ENCODE measurements at regions not wholly inside any gene's neighbourhood (a gene's known extent, or its start where the extent isn't known, plus 50 kb on each side); places are given as distances from the start of the nearest gene placed in this dataset.
"Not testable (repeated sequence)": the region's sequence is repeated elsewhere in the genome, so short reads cannot be mapped to it uniquely, and the experiment has no call there.

- no peak for DNase-seq (ENCODE audit: low read depth)
- no peak overlapping the region for H3K4me3 ChIP-seq (ENCODE audit: control insufficient read depth, low read depth, low read length)
- TF ChIP-seq CTCF (conservative IDR thresholded peaks at IDR 0.05; ENCODE audit: control insufficient read depth, insufficient read depth, low read depth, low read length): no peak
Observed at GRCh38 chr1:70737125-70737524, 310.5 kb downstream of the PTGER3 start.

- no peak for TF ChIP-seq CTCF (conservative IDR thresholded peaks at IDR 0.05; ENCODE audit: control insufficient read depth, insufficient read depth, low read depth, low read length)
- H3K4me3 ChIP-seq (ENCODE audit: control insufficient read depth, low read depth, low read length): no peak overlapping the region
- DNase-seq (ENCODE audit: low read depth): no peak
Observed at GRCh38 chr1:70738624-70739023, 309.0 kb downstream of the PTGER3 start.

GRCh38 chr1:70745199-70745598 is 302.4 kb downstream of the PTGER3 start:
- peak; percentile 21 for DNase-seq (ENCODE audit: low read depth)
- H3K4me3 ChIP-seq (ENCODE audit: control insufficient read depth, low read depth, low read length): no peak overlapping the region
- TF ChIP-seq CTCF (conservative IDR thresholded peaks at IDR 0.05; ENCODE audit: control insufficient read depth, insufficient read depth, low read depth, low read length): peak; percentile 54

GRCh38 chr1:70746062-70746461 is 301.6 kb downstream of the PTGER3 start:
- not testable (repeated sequence) for DNase-seq (ENCODE audit: low read depth); H3K4me3 ChIP-seq (ENCODE audit: control insufficient read depth, low read depth, low read length)

GRCh38 chr1:70747123-70747522 is 300.5 kb downstream of the PTGER3 start:
- DNase-seq (ENCODE audit: low read depth); H3K4me3 ChIP-seq (ENCODE audit: control insufficient read depth, low read depth, low read length): not testable (repeated sequence)

- not testable (repeated sequence) for DNase-seq (ENCODE audit: low read depth); H3K4me3 ChIP-seq (ENCODE audit: control insufficient read depth, low read depth, low read length)
Observed at GRCh38 chr1:70751676-70752287, 295.8 kb downstream of the PTGER3 start.

- DNase-seq (ENCODE audit: low read depth): no peak
- H3K4me3 ChIP-seq (ENCODE audit: control insufficient read depth, low read depth, low read length): no peak overlapping the region
- TF ChIP-seq CTCF (conservative IDR thresholded peaks at IDR 0.05; ENCODE audit: control insufficient read depth, insufficient read depth, low read depth, low read length): no peak
Observed at GRCh38 chr1:70754701-70755100, 292.9 kb downstream of the PTGER3 start.

- no peak for DNase-seq (ENCODE audit: low read depth)
- TF ChIP-seq CTCF (conservative IDR thresholded peaks at IDR 0.05; ENCODE audit: control insufficient read depth, insufficient read depth, low read depth, low read length): no peak
- no peak overlapping the region for H3K4me3 ChIP-seq (ENCODE audit: control insufficient read depth, low read depth, low read length)
Observed at GRCh38 chr1:70760154-70760553, 287.5 kb downstream of the PTGER3 start.
